Right cardiac atrium (tissue), 5 donors: ENCODE measurements at regions not wholly inside any gene's neighbourhood (a gene's known extent, or its start where the extent isn't known, plus 50 kb on each side); places are given as distances from the start of the nearest gene placed in this dataset.

Source experiments
- ATAC-seq, 2 donors: fragments of 200-7000 bp; cut with Tn5 transposase; one replicate each; pipeline versions ENCODE4 v1.8.0 to v1.9.1; 2020; ENCODE audit warnings: moderate library complexity in 2 of 2, mild to moderate bottlenecking in 1 of 2
- DNase-seq, 3 donors: peaks; one replicate each; pipeline ENCODE4 v3.0.0-alpha.2; 2020
- H3K27ac ChIP-seq: one replicate; pipeline ENCODE4 v1.5.1; 2013; ENCODE audit warnings: mild to moderate bottlenecking, low read length, control low read depth, moderate library complexity
- H3K27me3 ChIP-seq: one replicate; pipeline ENCODE4 v1.6.1; 2013; ENCODE audit not compliant: control insufficient read depth, insufficient read depth
- H3K4me1 ChIP-seq: one replicate; pipeline ENCODE4 v1.6.1; 2013; ENCODE audit warnings: low read length; ENCODE audit not compliant: control insufficient read depth, insufficient read depth
- H3K4me3 ChIP-seq: one replicate; pipeline ENCODE4 v1.5.1; 2013; ENCODE audit warnings: low read length, control low read depth
- H3K9me3 ChIP-seq: one replicate; pipeline ENCODE4 v1.6.1; 2013; ENCODE audit warnings: low read length; ENCODE audit not compliant: control insufficient read depth
- WGBS: extraction: QIAGEN DNeasy Blood & Tissue Kit; methylation state at CpG from one replicate; pipeline ENCODE4 v1.1.7; 2013; 5-methylcytosine and 5-hydroxymethylcytosine counted together
- intact Hi-C, 4 donors: fragments of 100-400 bp; cut with DNase I; formaldehyde crosslinking; loops; one replicate each; pipeline versions ENCODE4 v1.11.0 to v1.14.0; 2022 to 2023
- donor health status: healthy with polysubstance abuse.
- donor health status: DM: no; HTN: yes; CAD: no.
- donor health status: DM: no; HTN: no; CAD: no.
- donor health status: DM: no; HTN: yes; CAD: no; lungs with severe emphysema.
- donor health status: DM: yes; HTN: yes; CAD: no.

DNA sequence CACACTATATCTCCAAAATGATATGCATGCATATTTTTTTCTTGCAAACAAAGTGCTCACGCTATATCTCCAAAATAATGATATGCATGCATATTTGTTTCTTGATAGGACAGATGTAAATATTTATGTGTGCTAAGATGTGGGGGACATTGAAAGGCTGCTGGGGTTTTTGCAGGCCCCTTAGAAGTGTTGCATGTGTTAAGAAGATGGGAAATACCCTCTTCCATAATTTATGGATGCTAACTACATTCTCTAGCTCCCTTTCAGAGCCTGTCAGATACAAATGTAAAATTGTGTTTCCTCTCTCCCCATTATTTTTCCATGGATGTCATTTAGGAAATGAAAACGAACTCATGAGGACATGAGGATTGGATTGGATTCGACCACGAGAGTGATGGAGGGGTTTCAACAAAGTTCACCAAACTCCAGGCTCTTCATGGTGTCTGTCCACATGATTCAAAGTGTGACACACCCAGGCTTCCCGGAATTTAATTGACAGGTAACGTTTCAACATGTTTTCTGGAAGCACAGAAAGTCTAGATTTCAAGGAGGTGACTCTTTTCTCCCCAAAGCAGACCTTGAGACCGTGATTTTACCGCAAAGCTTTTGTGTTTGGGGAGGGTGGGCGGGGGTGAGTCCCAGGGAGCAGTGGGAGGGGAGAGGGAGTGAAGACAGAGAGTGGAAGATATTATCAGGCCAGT is 94.4 kb upstream of the CD99 start:
- Histone ChIP-seq H3K4me1 (no peaks in the 10 kb centered on the region), H3K9me3 (no peaks in the 10 kb centered on the region), H3K27me3 (no peaks in the 10 kb centered on the region), H3K27ac (no peak overlapping the region), H3K4me3 (no peak overlapping the region)
- intact Hi-C loops: no loop called here
- 73% methylated on average over 9 of the region's 9 CpGs for WGBS
- DNase-seq (no peak), ATAC-seq (no peak)

DNA sequence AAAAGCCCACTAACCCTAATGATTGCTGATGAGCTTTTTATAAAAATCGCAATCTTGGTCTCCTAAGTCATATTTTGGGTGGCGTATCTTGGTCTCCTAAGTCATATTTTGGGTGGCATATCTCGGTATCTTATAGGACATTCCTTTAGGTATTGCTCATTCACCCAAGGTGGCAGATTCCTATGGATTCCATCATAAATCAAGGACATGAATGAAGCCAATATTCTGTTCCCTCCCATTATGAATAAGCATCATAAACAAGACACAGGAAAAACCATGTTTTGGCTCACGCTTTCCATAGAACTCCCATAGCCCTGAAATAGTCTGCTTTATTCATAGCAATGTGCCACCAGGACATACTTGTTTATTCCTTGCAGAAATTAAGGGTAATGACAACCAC is 95.0 kb upstream of the CD99 start:
- 93% methylated on average over 4 of the region's 4 CpGs for WGBS
- ATAC-seq: no peak
- DNase-seq: no peak
- Histone ChIP-seq H3K27me3 (no peaks in the 10 kb centered on the region), H3K4me1 (no peaks in the 10 kb centered on the region), H3K27ac (no peak overlapping the region), H3K4me3 (no peak overlapping the region), H3K9me3 (no peaks in the 10 kb centered on the region)
- intact Hi-C loops: no loop called here

DNA sequence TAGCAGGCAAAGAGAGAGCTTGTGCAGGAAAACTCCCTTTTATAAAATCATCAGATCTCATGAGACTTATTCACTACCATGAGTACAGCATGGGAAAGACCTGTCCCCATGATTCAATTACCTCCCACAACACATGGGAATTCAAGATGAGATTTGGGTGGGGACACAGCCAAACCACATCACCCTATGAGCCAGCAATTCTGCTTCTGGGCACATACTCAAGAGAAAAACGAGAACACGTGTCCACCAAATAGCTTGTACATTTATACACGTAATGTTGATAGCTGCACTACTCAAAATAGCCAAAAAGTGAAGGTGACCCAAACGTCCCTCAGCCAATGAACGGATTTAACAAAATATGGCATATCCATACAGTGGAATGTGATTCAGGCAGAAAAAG is 94.5 kb upstream of the DHRSX start:
- 64% methylated on average over 5 of the region's 5 CpGs for WGBS
- Histone ChIP-seq H3K9me3 (no peaks in the 10 kb centered on the region), H3K27me3 (no peaks in the 10 kb centered on the region), H3K27ac (no peak overlapping the region), H3K4me1 (no peaks in the 10 kb centered on the region), H3K4me3 (no peak overlapping the region)
- intact Hi-C loops: no loop called here
- ATAC-seq (no peak), DNase-seq (no peak)

DNA sequence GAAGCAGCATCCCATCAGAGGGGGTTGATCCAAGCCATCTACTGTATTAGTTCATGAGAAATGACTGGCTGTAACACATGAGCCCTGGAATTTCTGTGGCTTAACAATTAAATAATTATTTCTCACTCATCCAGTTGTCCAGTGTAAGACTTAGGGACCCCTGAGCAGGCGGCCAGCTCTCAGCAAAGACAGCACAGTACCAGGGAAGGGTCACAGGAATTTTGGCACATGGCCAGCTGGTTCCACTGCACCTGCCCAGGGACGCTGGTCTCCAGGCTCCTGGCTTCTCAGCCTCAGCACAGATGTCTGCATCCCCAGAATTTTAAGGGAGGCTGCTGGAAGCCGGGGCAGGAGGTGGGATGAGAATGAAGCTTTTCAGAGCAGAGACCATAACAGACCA is 93.7 kb upstream of the DHRSX start:
- Histone ChIP-seq H3K4me1 (no peaks in the 10 kb centered on the region), H3K9me3 (no peaks in the 10 kb centered on the region), H3K27me3 (no peaks in the 10 kb centered on the region), H3K4me3 (no peak overlapping the region), H3K27ac (no peak overlapping the region)
- intact Hi-C loops: loop anchor here in 3 of 4 donors (5.0 kb wide), 2 partner anchors 942 to 947 kb away; no protein-coding TSS in a partner anchor
- DNase-seq: no peak
- ATAC-seq: no peak
- WGBS: 72% methylated on average over 3 of the region's 3 CpGs

DNA sequence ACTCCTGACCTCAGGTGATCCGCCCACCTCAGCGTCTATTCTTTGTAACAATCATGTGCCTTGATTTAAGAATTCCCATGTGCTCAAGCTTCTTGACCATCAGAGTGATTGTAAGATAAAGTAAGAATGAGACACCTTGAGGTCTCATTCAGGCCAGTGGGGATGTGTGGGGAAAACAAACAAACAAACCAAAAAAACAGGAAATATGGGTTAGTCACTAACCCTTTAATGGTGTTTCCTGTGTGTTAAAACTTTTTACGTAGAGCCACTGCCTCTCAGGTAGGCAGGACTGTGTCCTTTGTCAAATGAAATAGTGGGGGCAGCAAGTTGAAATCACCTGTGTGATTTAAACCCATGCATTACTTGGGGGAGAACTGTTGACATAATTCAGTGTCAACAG is 91.5 kb upstream of the DHRSX start:
- no peaks in the 10 kb centered on the region for H3K27me3 ChIP-seq
- ATAC-seq (no peak), DNase-seq (no peak)
- 79% methylated on average over 3 of the region's 3 CpGs for WGBS
- H3K9me3 ChIP-seq: no peaks in the 10 kb centered on the region
- no peak overlapping the region for H3K4me3 ChIP-seq
- intact Hi-C loops: loop anchor here in 3 of 4 donors (5.0 kb wide), 2 partner anchors 940 to 945 kb away; no protein-coding TSS in a partner anchor
- H3K4me1 ChIP-seq: no peaks in the 10 kb centered on the region
- no peak overlapping the region for H3K27ac ChIP-seq

DNA sequence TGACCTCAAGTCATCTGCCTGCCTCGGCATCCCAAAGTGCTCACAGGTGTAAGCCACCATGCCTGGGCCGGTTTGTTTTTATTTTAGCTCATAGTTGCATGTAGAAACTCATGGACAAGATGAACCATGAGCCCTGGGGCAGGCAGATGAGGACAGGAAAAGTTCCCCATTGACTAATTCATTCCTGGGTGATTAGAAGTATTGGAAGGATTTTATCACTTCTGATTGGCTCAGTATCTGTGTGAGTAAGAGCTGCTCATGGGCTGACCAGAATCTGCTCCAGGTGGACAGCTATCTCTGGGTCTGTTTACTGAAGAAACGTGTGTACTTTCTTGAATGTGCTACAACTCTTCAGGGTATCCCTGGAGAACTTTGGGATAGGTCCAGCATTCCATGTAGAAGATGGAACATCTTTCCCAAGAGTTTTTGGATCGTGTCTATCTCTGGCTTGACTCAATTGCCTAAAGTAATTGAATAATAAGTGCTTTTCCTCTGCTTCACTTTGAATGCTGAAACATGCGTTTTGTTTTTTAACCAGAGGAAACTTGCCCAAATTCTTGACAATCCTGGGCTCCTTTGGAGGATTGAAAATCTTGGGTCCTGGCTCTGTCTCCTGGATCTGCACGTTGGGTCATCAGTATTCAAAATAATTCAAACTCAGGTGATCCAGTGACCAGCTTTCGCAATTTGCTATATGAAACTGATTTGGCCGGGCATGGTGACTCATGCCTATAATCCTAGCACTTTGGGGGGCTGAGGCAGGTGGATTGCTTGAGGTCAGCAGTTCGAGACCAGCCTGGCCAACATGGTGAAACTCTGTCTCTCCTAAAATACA is 88.6 kb upstream of the DHRSX start:
- WGBS: 71% methylated on average over 9 of the region's 9 CpGs
- Histone ChIP-seq H3K4me1 (no peaks in the 10 kb centered on the region), H3K27me3 (no peaks in the 10 kb centered on the region), H3K27ac (no peak overlapping the region), H3K4me3 (no peak overlapping the region), H3K9me3 (no peaks in the 10 kb centered on the region)
- ATAC-seq (no peak), DNase-seq (no peak)
- intact Hi-C loops: loop anchor here in 3 of 4 donors (5.0 kb wide), 2 partner anchors 937 to 942 kb away; no protein-coding TSS in a partner anchor

DNA sequence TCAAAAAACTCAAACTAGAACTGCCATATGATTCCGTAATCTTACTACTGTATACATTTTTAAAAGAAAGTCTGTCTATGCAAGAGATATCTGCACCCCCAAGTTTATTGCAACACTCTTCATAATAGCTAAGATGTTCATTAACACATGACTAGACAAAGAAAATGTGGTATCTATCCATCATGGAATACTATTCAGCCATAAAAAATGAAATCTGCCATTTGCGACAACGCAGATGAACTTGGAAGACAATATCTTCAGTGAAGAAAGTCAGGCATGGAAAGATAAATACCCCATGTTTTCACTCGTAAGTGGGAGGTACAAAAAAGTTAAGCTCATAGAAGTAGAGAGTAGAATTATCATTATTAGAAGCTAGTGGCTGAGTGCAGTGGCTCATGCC is 87.3 kb upstream of the DHRSX start:
- H3K27me3 ChIP-seq: no peaks in the 10 kb centered on the region
- 91% methylated on average over 4 of the region's 4 CpGs for WGBS
- DNase-seq (no peak), ATAC-seq (no peak)
- no peaks in the 10 kb centered on the region for H3K4me1 ChIP-seq
- no peak overlapping the region for H3K27ac ChIP-seq
- no peak overlapping the region for H3K4me3 ChIP-seq
- H3K9me3 ChIP-seq: no peaks in the 10 kb centered on the region
- intact Hi-C loops: no loop called here

DNA sequence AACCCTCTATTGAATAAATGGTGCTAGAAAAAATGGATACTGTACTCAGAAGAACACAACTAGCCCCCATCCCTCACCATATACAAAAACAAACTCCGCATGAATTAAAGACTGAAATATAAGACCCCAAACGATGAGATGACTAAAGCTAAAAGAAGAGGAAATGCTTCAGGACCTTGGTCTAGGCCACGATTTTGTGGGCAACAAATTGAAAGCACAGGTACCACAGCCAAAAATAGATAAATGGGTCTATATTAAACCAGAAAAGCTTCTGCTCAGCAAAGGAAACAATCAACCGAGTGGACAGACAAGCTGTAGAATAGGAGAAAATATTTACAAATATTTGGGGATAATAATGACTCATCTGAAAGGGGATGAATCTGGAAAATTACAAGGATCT is 86.4 kb upstream of the DHRSX start:
- 73% methylated on average over 4 of the region's 4 CpGs for WGBS
- H3K27me3 ChIP-seq: no peaks in the 10 kb centered on the region
- intact Hi-C loops: no loop called here
- H3K27ac ChIP-seq: no peak overlapping the region
- H3K4me1 ChIP-seq: no peaks in the 10 kb centered on the region
- no peak for ATAC-seq
- H3K4me3 ChIP-seq: no peak overlapping the region
- DNase-seq: no peak
- H3K9me3 ChIP-seq: no peaks in the 10 kb centered on the region

DNA sequence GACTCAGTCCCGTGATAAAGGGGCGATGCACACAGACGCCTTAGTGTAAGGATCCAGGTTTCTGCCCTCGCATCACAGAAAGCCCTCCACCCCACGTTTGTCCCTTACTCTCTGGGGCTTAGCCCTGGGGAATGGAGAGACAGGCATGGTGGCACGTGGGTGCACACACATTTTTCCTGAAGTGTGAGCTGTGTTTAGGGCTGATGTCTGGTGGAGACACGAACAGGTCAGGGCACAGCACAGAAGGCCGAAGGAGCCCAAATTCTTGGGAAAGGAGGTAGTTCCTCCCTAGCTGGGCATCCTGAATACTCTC is 84.3 kb upstream of the DHRSX start:
- ATAC-seq: no peak
- 40% methylated on average over 8 of the region's 8 CpGs for WGBS

DNA sequence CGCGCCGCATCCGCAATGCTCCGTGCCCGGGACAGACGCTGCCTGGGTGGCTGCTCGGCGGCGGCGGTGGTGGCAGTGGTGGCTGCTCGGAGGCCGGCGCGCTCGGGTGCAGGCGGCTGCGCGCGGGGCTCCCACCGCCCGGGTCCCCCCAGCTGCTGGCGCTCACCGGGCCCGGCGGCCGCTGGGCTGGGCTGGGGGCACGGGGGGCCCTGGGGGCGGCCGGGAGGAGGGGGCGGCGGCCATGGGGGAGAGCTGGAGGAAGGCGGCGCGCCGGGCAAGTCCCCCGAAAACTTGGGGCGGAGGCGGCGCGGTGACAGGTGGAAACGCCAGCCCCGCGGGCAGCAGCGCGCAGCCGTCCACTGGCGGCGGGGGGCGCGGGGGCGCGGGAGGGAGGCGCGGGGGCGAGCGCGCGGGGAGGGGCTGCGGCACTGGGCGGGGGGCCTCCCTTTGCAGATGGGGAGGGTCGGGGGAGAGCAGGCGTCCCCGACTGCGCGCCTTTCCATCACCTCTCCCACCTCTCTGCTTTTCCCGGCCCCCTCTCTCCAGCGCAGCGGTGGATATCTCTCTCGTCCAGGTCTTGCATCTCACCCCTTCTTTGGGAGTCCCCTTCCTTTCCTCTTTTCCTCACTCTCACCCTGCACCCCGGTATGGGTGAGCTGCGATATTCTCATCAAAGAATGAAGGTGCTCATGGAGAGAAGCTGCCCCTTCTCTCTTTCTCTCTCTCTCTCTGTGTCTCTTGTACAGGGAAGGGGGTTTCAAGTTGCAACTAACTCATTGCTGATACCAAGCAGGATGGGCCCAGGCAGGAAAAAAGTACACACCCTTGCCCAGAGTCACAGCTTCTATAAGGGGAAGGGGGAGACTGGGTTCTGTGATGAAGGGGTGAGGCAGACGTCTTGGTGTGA is 83.7 kb upstream of the DHRSX start:
- WGBS: 2% methylated on average over 72 of the region's 73 CpGs
- H3K27ac ChIP-seq: no peak overlapping the region
- H3K27me3 ChIP-seq: no peaks in the 10 kb centered on the region
- peak overlapping the region; percentile 42 for H3K4me3 ChIP-seq
- H3K4me1 ChIP-seq: no peaks in the 10 kb centered on the region
- intact Hi-C loops: no loop called here
- H3K9me3 ChIP-seq: no peaks in the 10 kb centered on the region
- ATAC-seq: no peak
- no peak for DNase-seq

More for the DNA sequence above, 84.3 kb upstream of the DHRSX start:
- Histone ChIP-seq H3K9me3 (no peaks in the 10 kb centered on the region), H3K4me3 (no peak overlapping the region), H3K27me3 (no peaks in the 10 kb centered on the region), H3K4me1 (no peaks in the 10 kb centered on the region), H3K27ac (no peak overlapping the region)
- intact Hi-C loops: no loop called here
- DNase-seq: no peak
